ENCODE measurements at regions not wholly inside any gene's neighbourhood (a gene's known extent, or its start where the extent isn't known, plus 50 kb on each side); places are given as distances from the start of the nearest gene placed in this dataset.
A peak's percentile ranks its signal among the peaks of the same experiment; 100 is the strongest.

DNA sequence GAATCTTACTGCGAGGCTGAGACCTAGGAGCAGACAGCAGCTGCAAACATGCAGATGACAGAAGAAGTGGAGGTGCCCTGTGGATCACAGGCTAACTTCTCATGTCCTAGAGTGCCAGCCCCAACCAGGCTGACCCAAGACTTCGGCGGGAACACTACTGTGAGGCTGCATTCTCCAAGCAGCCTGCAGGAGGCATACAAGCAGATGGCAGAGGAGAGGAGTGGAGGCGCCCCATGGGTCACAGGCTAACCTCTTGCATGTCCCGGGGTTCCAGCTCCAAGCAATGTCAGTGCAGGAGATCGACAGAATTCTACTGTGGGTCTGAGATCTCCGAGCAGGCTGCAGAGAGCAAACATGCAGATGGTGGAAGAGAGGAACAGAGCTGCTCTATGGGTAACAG, 98.1 kb upstream of the ZNF678 start:
- no peak overlapping the region for H3K4me3 ChIP-seq (replicated peaks in 1 of 2; ENCODE audit: low read depth in 2 of 2, low read length in 2 of 2)
- no peak for DNase-seq (ENCODE audit: low read depth in 2 of 2)
- TF ChIP-seq, protein P1, sequence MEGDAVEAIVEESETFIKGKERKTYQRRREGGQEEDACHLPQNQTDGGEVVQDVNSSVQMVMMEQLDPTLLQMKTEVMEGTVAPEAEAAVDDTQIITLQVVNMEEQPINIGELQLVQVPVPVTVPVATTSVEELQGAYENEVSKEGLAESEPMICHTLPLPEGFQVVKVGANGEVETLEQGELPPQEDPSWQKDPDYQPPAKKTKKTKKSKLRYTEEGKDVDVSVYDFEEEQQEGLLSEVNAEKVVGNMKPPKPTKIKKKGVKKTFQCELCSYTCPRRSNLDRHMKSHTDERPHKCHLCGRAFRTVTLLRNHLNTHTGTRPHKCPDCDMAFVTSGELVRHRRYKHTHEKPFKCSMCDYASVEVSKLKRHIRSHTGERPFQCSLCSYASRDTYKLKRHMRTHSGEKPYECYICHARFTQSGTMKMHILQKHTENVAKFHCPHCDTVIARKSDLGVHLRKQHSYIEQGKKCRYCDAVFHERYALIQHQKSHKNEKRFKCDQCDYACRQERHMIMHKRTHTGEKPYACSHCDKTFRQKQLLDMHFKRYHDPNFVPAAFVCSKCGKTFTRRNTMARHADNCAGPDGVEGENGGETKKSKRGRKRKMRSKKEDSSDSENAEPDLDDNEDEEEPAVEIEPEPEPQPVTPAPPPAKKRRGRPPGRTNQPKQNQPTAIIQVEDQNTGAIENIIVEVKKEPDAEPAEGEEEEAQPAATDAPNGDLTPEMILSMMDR (IDR thresholded peaks at IDR 0.05; ENCODE audit: low read depth, low read length): no peak

DNA sequence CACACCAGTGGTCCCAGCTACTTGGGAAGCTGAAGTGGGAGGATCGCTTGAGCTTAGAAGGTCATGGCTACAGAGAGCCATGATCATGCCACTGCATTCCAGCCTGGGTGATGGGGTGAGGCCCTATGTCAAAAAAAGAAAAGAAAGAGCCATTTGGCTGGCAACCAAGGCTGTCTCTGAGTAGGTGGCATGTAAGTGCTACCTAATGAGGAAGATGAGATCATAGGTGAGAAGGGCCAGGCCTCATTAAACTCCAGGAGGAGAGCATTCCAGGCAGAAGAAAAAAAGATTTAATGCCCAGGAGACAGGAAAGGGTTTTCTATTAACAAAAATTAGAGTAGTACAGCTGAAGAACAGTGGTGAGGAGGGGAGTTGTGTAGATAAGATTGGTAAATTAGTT, 103.4 kb upstream of the ZNF678 start:
- TF ChIP-seq, protein P1 (IDR thresholded peaks at IDR 0.05; ENCODE audit: low read depth, low read length): no peak
- H3K4me3 ChIP-seq (replicated peaks in 1 of 2; ENCODE audit: low read depth in 2 of 2, low read length in 2 of 2): no peak overlapping the region
- no peak for DNase-seq (ENCODE audit: low read depth in 2 of 2)

DNA sequence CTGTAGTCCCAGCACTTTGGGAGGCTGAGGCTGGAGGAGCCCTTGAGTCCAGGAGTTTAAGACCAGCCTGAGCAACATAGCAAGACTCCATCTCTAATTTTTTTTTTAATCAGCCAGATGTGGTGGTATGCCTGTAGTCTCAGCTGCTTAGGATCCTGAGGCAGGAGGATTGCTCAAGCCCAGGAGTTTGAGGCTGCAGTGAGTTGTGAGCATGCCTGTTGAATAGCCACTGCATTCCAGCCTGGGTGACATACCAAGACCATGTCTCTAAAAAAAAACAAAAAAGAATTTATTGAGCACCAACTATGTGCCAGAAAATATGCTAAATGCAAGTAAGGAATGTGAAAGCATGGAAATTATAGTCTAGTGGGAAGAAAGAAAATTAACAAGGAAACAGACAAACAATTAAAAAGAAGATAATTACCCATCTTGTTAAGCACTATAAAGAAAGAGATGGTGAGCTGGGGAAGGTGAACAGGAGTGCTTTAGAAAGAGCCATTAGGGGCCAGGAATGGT, 104.0 kb upstream of the ZNF678 start:
- no peak overlapping the region for H3K4me3 ChIP-seq (replicated peaks in 1 of 2; ENCODE audit: low read depth in 2 of 2, low read length in 2 of 2)
- TF ChIP-seq, protein P1 (IDR thresholded peaks at IDR 0.05; ENCODE audit: low read depth, low read length): no peak
- peak in 1 of 2 donors; percentile 38 for DNase-seq (ENCODE audit: low read depth in 2 of 2)

DNA sequence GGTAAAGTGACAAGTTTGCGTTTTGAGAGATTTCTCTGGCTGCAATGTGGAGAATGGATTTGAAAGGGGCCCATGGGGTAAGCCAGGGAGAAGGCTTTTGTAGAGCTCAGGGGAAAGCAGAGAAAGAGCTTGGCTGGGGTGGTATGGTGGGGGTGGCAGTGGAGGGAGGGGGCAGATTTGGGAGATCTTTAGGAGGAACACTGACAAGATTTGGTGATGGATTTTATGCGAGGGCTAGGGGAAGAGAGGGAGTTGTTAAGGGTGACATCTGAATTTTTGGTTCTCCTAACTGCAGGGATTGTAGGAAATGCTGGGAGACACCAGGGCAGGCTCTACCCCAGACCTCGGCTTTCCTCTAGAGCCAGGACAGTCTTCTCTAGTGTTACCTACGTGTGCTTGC, 108.7 kb upstream of the ZNF678 start:
- TF ChIP-seq, protein P1 (IDR thresholded peaks at IDR 0.05; ENCODE audit: low read depth, low read length): no peak
- no peak for DNase-seq (ENCODE audit: low read depth in 2 of 2)
- no peak overlapping the region for H3K4me3 ChIP-seq (replicated peaks in 1 of 2; ENCODE audit: low read depth in 2 of 2, low read length in 2 of 2)

DNA sequence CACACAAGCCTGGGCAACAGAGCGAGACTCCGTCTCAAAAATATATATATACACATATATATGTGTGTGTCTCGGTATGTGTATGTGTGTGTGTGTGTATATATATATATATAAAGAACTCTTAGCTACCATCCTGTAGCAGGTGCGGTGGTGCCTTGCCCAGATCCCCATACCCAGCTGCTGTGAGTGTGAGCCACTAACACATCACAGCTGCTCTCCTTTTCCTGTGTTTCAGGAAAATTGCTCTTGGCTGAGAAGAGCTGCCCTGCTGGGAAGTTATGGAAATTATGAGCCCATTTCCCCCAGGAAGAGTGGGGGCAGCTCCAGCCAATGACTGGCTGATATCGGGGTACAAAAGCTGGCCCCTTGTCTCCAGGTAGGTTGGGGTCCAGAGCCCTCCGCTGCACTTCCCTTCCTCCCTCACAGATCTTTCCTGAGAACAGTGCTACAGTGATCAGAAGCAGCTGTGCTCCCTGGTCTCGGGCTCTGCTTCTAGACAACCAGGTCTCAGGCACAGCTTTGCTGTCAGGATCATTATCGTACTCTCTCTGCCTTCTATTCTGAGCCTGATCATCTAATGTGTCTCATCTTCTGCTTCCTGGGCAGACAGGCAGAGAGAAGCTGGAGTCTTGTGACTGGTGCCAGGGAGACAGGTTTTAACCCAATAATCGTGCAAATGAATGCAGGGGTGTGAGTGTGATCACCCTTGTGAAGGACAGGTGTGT, 109.6 kb upstream of the ZNF678 start:
- no peak overlapping the region for H3K4me3 ChIP-seq (replicated peaks in 1 of 2; ENCODE audit: low read depth in 2 of 2, low read length in 2 of 2)
- TF ChIP-seq, protein P1 (IDR thresholded peaks at IDR 0.05; ENCODE audit: low read depth, low read length): no peak
- no peak for DNase-seq (ENCODE audit: low read depth in 2 of 2)

DNA sequence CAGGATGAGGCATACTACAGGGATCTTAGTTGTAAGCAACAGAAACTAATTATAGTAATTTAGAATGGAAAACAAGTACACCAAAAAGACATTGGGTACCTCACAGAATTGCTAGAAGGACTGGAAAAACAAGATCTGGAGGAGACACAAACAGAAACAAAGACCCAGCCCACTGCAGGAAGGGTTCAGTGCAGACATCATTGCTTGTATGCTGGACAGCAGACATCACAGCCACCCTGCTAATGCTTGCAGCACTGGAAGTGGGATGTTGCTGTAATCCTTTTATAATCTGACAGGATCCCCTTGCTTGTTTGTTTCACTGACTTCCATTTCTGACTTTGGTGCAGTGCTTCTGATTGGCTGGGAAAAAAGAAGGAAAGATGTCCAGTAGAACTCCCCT, 111.4 kb upstream of the ZNF678 start:
- DNase-seq (ENCODE audit: low read depth in 2 of 2): no peak
- TF ChIP-seq, protein P1 (IDR thresholded peaks at IDR 0.05; ENCODE audit: low read depth, low read length): no peak
- no peak overlapping the region for H3K4me3 ChIP-seq (replicated peaks in 1 of 2; ENCODE audit: low read depth in 2 of 2, low read length in 2 of 2)

All from cardiac fibroblast (primary cell).